GM12878 (cell line): ENCODE measurements at regions not wholly inside any gene's neighbourhood (a gene's known extent, or its start where the extent isn't known, plus 50 kb on each side); places are given as distances from the start of the nearest gene placed in this dataset.

Experiments
- ATAC-seq: fragments of 200-7000 bp; cut with Tn5 transposase; 3 replicates; pipeline ENCODE4 v1.9.1; 2020; ENCODE audit warnings: mild to moderate bottlenecking, moderate library complexity
- BruUV-seq: library from RNA; stranded (reverse); fragments of 400-500 nt; replicated peaks from 2 replicates; lab custom pipeline; 2021; lab: Mats Ljungman, UMichigan
- CTCF ChIA-PET: fragments of 300-600 bp; sonication (Branson Sonifier 250); formaldehyde crosslinking; extraction: SDS; loops from one replicate; lab custom pipeline; 2021; ENCODE audit warnings: inconsistent platforms; lab: Yijun Ruan, JAX
- POLR2A ChIA-PET: fragments of 350-600 bp; formaldehyde crosslinking; extraction: SDS; loops from one replicate; lab custom pipeline; 2021; ENCODE audit warnings: inconsistent platforms; lab: Charles Lee
- RAD21 ChIA-PET: fragments of 300-600 bp; sonication (Branson Sonifier 250); formaldehyde crosslinking; loops from one replicate; lab custom pipeline; 2023; ENCODE audit warnings: antibody characterized with exemption; ENCODE audit not compliant: unreplicated experiment; lab: Charles Lee
- SMC1A ChIA-PET: fragments of 300-600 bp; sonication (Branson Sonifier 250); formaldehyde crosslinking; loops from one replicate; lab custom pipeline; 2023; ENCODE audit not compliant: unreplicated experiment, uncharacterized antibody; lab: Charles Lee
- DNase-seq: peaks from one replicate; pipeline ENCODE4 v3.0.0-alpha.2; 2011; ENCODE audit warnings: low read depth, low spot score
- FAIRE-seq: peaks from 3 replicates; lab custom pipeline; 2011; peaks lifted over from hg19 to GRCh38; lab: Jason Lieb, UNC
- H2AFZ ChIP-seq: 2 replicates; pipeline ENCODE4 v1.6.0; 2011; ENCODE audit warnings: low read depth, low read length, control low read depth; ENCODE audit not compliant: control insufficient read depth
- H3K27ac ChIP-seq: 2 replicates; pipeline ENCODE4 v1.5.1; 2011; ENCODE audit warnings: control low read depth; ENCODE audit not compliant: control insufficient read depth, insufficient read depth
- H3K27me3 ChIP-seq, 2 experiments: replicated peaks in 1 of 2; 2 replicates each; pipeline versions ENCODE4 v1.6.0 to v1.6.1; 2011; ENCODE audit warnings: low read length in 1 of 2; ENCODE audit not compliant: control insufficient read depth in 2 of 2, insufficient read depth in 2 of 2
- H3K36me3 ChIP-seq, 2 experiments: 2 replicates each; pipeline ENCODE4 v1.5.1; 2011; ENCODE audit warnings: low read length in 1 of 2; ENCODE audit not compliant: control insufficient read depth in 2 of 2, insufficient read depth in 2 of 2
- H3K4me1 ChIP-seq: 2 replicates; pipeline ENCODE4 v1.6.1; 2011; ENCODE audit warnings: mild to moderate bottlenecking, low read length, moderate library complexity, mixed read lengths; ENCODE audit not compliant: control insufficient read depth, insufficient read depth
- H3K4me2 ChIP-seq: 2 replicates; pipeline ENCODE4 v1.6.0; 2011; ENCODE audit warnings: control low read depth; ENCODE audit not compliant: control insufficient read depth, insufficient read depth
- H3K4me3 ChIP-seq: fragments of 200-600 bp; sonication (generic); 2 replicates; pipeline ENCODE4 v1.5.1; 2016
- H3K79me2 ChIP-seq: 2 replicates; pipeline ENCODE4 v1.6.0; 2011; ENCODE audit warnings: low read length; ENCODE audit not compliant: control insufficient read depth, insufficient read depth
- H3K9ac ChIP-seq: 2 replicates; pipeline ENCODE4 v1.8.0; 2011; ENCODE audit warnings: low read length, control low read depth, mixed read lengths; ENCODE audit not compliant: control insufficient read depth, insufficient read depth
- H3K9me3 ChIP-seq: replicated peaks from 3 replicates; pipeline ENCODE4 v1.5.1; 2011; ENCODE audit warnings: mild to moderate bottlenecking, low read length; ENCODE audit not compliant: control insufficient read depth, insufficient read depth
- H4K20me1 ChIP-seq: 2 replicates; pipeline ENCODE4 v1.6.0; 2011; ENCODE audit not compliant: control insufficient read depth, insufficient read depth
- ATF7 ChIP-seq: fragments of 450-650 bp; IDR thresholded peaks from 2 replicates; pipeline ENCODE4 v1.6.1; 2016; ENCODE audit warnings: low read depth, mild to moderate bottlenecking
- CHD1 ChIP-seq: IDR thresholded peaks from 2 replicates; pipeline ENCODE4 v1.6.1; 2012; ENCODE audit warnings: low read depth, low read length, improper control_type of control experiment
- GABPA ChIP-seq: IDR thresholded peaks from 2 replicates; pipeline ENCODE4 v1.6.1; 2014; ENCODE audit warnings: antibody characterized with exemption, low read depth, mild to moderate bottlenecking, inconsistent platforms
- IKZF1 ChIP-seq: fragments of 450-650 bp; conservative IDR thresholded peaks from 2 replicates; pipeline ENCODE4 v1.6.1; 2017; ENCODE audit warnings: antibody characterized with exemption, mild to moderate bottlenecking
- JUND ChIP-seq: IDR thresholded peaks from 2 replicates; pipeline ENCODE4 v1.6.1; 2012; ENCODE audit warnings: low read depth, mild to moderate bottlenecking, low read length, improper control_type of control experiment, moderate library complexity
- MTA3 ChIP-seq: IDR thresholded peaks from 2 replicates; pipeline ENCODE4 v1.6.1; 2012; ENCODE audit warnings: low read length, inconsistent platforms, borderline replicate concordance
- PML ChIP-seq: IDR thresholded peaks from 2 replicates; pipeline ENCODE4 v1.6.1; 2012; ENCODE audit warnings: low read length, inconsistent platforms
- RAD21 ChIP-seq: IDR thresholded peaks from 2 replicates; pipeline ENCODE4 v1.6.1; 2011; ENCODE audit warnings: mild to moderate bottlenecking, low read depth, low read length, moderate library complexity; ENCODE audit not compliant: insufficient read depth
- SREBF2 ChIP-seq: IDR thresholded peaks from 2 replicates; pipeline ENCODE4 v1.6.1; 2012; ENCODE audit warnings: mild to moderate bottlenecking, low read length
- STAT1 ChIP-seq: fragments of 450-650 bp; conservative IDR thresholded peaks from 2 replicates; pipeline ENCODE4 v1.6.1; 2014; ENCODE audit warnings: antibody characterized with exemption, mild to moderate bottlenecking
- SUZ12 ChIP-seq: fragments of 200-600 bp; sonication (generic); IDR thresholded peaks from one replicate; pipeline ENCODE4 v1.6.1; 2018; ENCODE audit warnings: antibody characterized with exemption, mild to moderate bottlenecking; ENCODE audit not compliant: unreplicated experiment
- YY1 ChIP-seq: IDR thresholded peaks from 2 replicates; pipeline ENCODE4 v1.6.1; 2011; ENCODE audit warnings: low read depth, mild to moderate bottlenecking, low read length
- ZBTB33 ChIP-seq: fragments of 450-650 bp; IDR thresholded peaks from 2 replicates; pipeline ENCODE4 v1.6.1; 2017; ENCODE audit warnings: mild to moderate bottlenecking
- ZNF24 ChIP-seq: fragments of 450-650 bp; IDR thresholded peaks from 2 replicates; pipeline ENCODE4 v1.6.1; 2017; ENCODE audit warnings: antibody characterized with exemption, mild to moderate bottlenecking
- WGBS: methylation state at CpG from one replicate; pipeline ENCODE4 v1.1.6; 2016; ENCODE audit warnings: low lambda C conversion rate; ENCODE audit not compliant: insufficient replicate concordance, insufficient coverage; ENCODE audit errors: missing lambda C conversion rate; 5-methylcytosine and 5-hydroxymethylcytosine counted together
- in situ Hi-C: fragments of 300-500 bp; cut with MboI; formaldehyde crosslinking; loops from 9 replicates; pipeline ENCODE4 v1.14.3; 2018; ENCODE audit warnings: mixed read lengths
- intact Hi-C: fragments of 100-400 bp; cut with micrococcal nuclease; formaldehyde crosslinking; loops from one replicate; pipeline ENCODE4 v1.14.2; 2022; ENCODE audit not compliant: unreplicated experiment

GRCh38 chr1:185650602-185651230 lies 83.5 kb upstream of the HMCN1 start:
- H3K4me1 ChIP-seq, result no peaks in the 10 kb centered on the region
- no peaks in the 10 kb centered on the region for H3K27me3 ChIP-seq
- no peak for FAIRE-seq
- intact Hi-C loops (no loop called here), in situ Hi-C loops (no loop called here)
- no peak overlapping the region for H2AFZ ChIP-seq
- ATAC-seq, result no peak
- DNase-seq, result no peak
- WGBS, result 23% methylated on average over 3 of the region's 3 CpGs
- RAD21 ChIA-PET, result interaction anchor here (1.1 kb wide), 1 partner anchor 334 kb away, joined by 3 read pairs; the partner anchor contains the start of gene IVNS1ABP
- SMC1A ChIA-PET, result interaction anchor here (1.2 to 2.7 kb wide), 2 partner anchors 29 to 412 kb away, joined by 3 to 7 read pairs; no protein-coding TSS in a partner anchor
- H3K4me2 ChIP-seq, result no peak overlapping the region
- H3K79me2 ChIP-seq, result no peaks in the 10 kb centered on the region
- H4K20me1 ChIP-seq, result no peaks in the 10 kb centered on the region
- H3K9ac ChIP-seq, result no peak overlapping the region
- H3K4me3 ChIP-seq, result no peak overlapping the region
- H3K9me3 ChIP-seq, result no peaks in the 10 kb centered on the region; the same call in 2 of the 3 replicates
- CTCF ChIA-PET, result interaction anchor here (1.2 to 2.1 kb wide), 2 partner anchors 14 to 29 kb away, joined by 3 to 14 read pairs; no protein-coding TSS in a partner anchor
- BruUV-seq, result no TSS peak
- no peak for TF ChIP-seq CHD1
- H3K36me3 ChIP-seq, result no peaks in the 10 kb centered on the region
- no peak overlapping the region for H3K27ac ChIP-seq
- POLR2A ChIA-PET, result no interaction called here

GRCh38 chr1:185648858-185649589 lies 85.2 kb upstream of the HMCN1 start:
- Histone ChIP-seq H3K4me2 (no peak overlapping the region), H3K4me1 (no peaks in the 10 kb centered on the region), H3K79me2 (no peaks in the 10 kb centered on the region), H4K20me1 (no peaks in the 10 kb centered on the region), H3K27ac (no peak overlapping the region), H3K9ac (no peak overlapping the region), H3K4me3 (no peak overlapping the region), H3K36me3 (no peaks in the 10 kb centered on the region), H3K27me3 (no peaks in the 10 kb centered on the region), H3K9me3 (peaks cover 2% of the 10 kb centered on the region; the same call in 1 of the 3 replicates), H2AFZ (no peak overlapping the region)
- ChIA-PET SMC1A (interaction anchor here (0.6 kb wide), 1 partner anchor 81 kb away, joined by 3 read pairs; no protein-coding TSS in a partner anchor), CTCF (no interaction called here), RAD21 (interaction anchor here (1.1 kb wide), 1 partner anchor 332 kb away, joined by 3 read pairs; the partner anchor contains the start of gene IVNS1ABP), POLR2A (no interaction called here)
- intact Hi-C loops (no loop called here), in situ Hi-C loops (no loop called here)
- 78% methylated on average over 28 of the region's 38 CpGs for WGBS
- DNase-seq (no peak), ATAC-seq (no peak), FAIRE-seq (no peak)
- no peak for TF ChIP-seq RAD21
- no peak for TF ChIP-seq IKZF1
- TF ChIP-seq YY1, result no peak
- TF ChIP-seq SUZ12, result no peak
- TF ChIP-seq GABPA, result no peak
- TF ChIP-seq STAT1, result no peak
- no peak for TF ChIP-seq SREBF2
- no peak for TF ChIP-seq PML
- no peak for TF ChIP-seq JUND
- TF ChIP-seq ATF7, result no peak
- no peak for TF ChIP-seq ZNF24
- no peak for TF ChIP-seq ZBTB33
- no peak for TF ChIP-seq MTA3
- no TSS peak for BruUV-seq
